Heart right ventricle (tissue), 16 donors: ENCODE measurements at regions not wholly inside any gene's neighbourhood (a gene's known extent, or its start where the extent isn't known, plus 50 kb on each side); places are given as distances from the start of the nearest gene placed in this dataset.
"Not testable (repeated sequence)": the region's sequence is repeated elsewhere in the genome, so short reads cannot be mapped to it uniquely, and the experiment has no call there.

Experiments used
- ATAC-seq, 8 donors: fragments of 200-7000 bp; cut with Tn5 transposase; one replicate each; pipeline ENCODE4 v1.9.1; 2020; ENCODE audit warnings: mild to moderate bottlenecking in 8 of 8, moderate library complexity in 8 of 8, moderate number of reproducible peaks in 1 of 8
- DNase-seq, 2 donors: peaks; one replicate each; pipeline ENCODE4 v3.0.0-alpha.2; 2020
- H3K27ac ChIP-seq, 10 donors: fragments of 200-600 bp; sonication (generic) in 2 of 10; one replicate each; pipeline versions ENCODE4 v1.5.0 to v1.8.0; 2020 to 2022; ENCODE audit warnings: mild to moderate bottlenecking in 3 of 10
- H3K27me3 ChIP-seq, 7 donors: fragments of 200-600 bp; one replicate each; pipeline ENCODE4 v1.8.0; 2021 to 2022; ENCODE audit warnings: mild to moderate bottlenecking in 2 of 7
- H3K36me3 ChIP-seq, 9 donors: fragments of 200-600 bp; sonication (generic) in 1 of 9; one replicate each; pipeline versions ENCODE4 v1.5.0 to v1.8.0; 2020 to 2022; ENCODE audit warnings: mild to moderate bottlenecking in 2 of 9
- H3K4me1 ChIP-seq, 9 donors: fragments of 200-600 bp; sonication (generic) in 1 of 9; one replicate each; pipeline versions ENCODE4 v1.5.0 to v1.8.0; 2020 to 2022; ENCODE audit warnings: mild to moderate bottlenecking in 4 of 9
- H3K4me3 ChIP-seq, 10 donors: fragments of 200-600 bp; sonication (generic) in 2 of 10; one replicate each; pipeline versions ENCODE4 v1.5.0 to v1.8.0; 2020 to 2022; ENCODE audit warnings: mild to moderate bottlenecking in 7 of 10, moderate library complexity in 2 of 10
- H3K9me3 ChIP-seq, 11 donors: fragments of 200-600 bp in 10 of 11; sonication (generic) in 2 of 11; one replicate each; pipeline versions ENCODE4 v1.5.0 to v1.8.0; 2013 to 2022; ENCODE audit warnings: mild to moderate bottlenecking in 2 of 11, control low read depth in 1 of 11, moderate library complexity in 1 of 11
- CTCF ChIP-seq, 9 donors: fragments of 200-600 bp; sonication (generic) in 2 of 9; IDR thresholded peaks; one replicate each; pipeline versions ENCODE4 v1.5.0 to v1.8.0; 2021 to 2022; ENCODE audit warnings: antibody characterized with exemption in 9 of 9, mild to moderate bottlenecking in 5 of 9, moderate library complexity in 1 of 9
- WGBS, 2 donors: extraction: QIAGEN DNeasy Blood & Tissue Kit; methylation state at CpG; one replicate each; pipeline ENCODE4 v1.1.7; 2013; ENCODE audit warnings: inconsistent platforms in 1 of 2; 5-methylcytosine and 5-hydroxymethylcytosine counted together
- intact Hi-C, 10 donors: fragments of 100-400 bp; cut with DNase I; formaldehyde crosslinking; loops; one replicate each; pipeline versions ENCODE4 v1.11.1 to v1.14.2; 2022
- donor health status: Arrhythmogenic right ventricular cardiomyopathy.
- donor health status: ischemic (EF 13 %, LVEDD 7.1; RV severe dilation, severe dysfunction).
- donor health status: healthy with polysubstance abuse.
- donor health status: DM: no; HTN: yes; CAD: no.
- donor health status: DM: no; HTN: no; CAD: no.
- donor health status: ischemic (EF 25% LVEDD 6.9; RV normal size, moderate dysfunction).
- donor health status: ischemic (EF 25% LVEDD 5.7; RV mildly dilated, moderate dysfunction).
- donor health status: healthy.
- donor health status: DM: yes; HTN: yes; CAD: no.
- donor health status: Ischemic cardiomyopathy.
- donor health status: ischemic (EF 35%, LVEDD 5.7; RV mildly dilated, moderate dysfunction).
- donor health status: nonischemic (EF 11% LVEDD 7.7; RV severe dilation, severe dysfunction).
- donor health status: DM: yes; HTN: yes; CAD: no.
- donor health status: PGD.
- donor health status: ischemic (EF 29% LVEDD 5.4; RV normal size, mild dysfunction).
- donor health status: nonischemic (EF 23%, LVEDD 6.1; RV moderate dilation, normal function).

GRCh38 chr16:60405286-60405685 is 1631.0 kb downstream of the CDH8 start:
- H3K36me3 ChIP-seq: no peaks in the 10 kb centered on the region
- no peaks in the 10 kb centered on the region for H3K9me3 ChIP-seq
- intact Hi-C loops: no loop called here
- TF ChIP-seq CTCF (IDR thresholded peaks at IDR 0.05): no peak
- no peak for ATAC-seq
- no peak overlapping the region for H3K4me3 ChIP-seq
- H3K4me1 ChIP-seq: no peaks in the 10 kb centered on the region
- WGBS, 2 donors: 73 to 75% methylated on average over 2 of the region's 2 CpGs
- no peaks in the 10 kb centered on the region for H3K27me3 ChIP-seq
- no peak for DNase-seq
- H3K27ac ChIP-seq: no peak overlapping the region

- no peaks in the 10 kb centered on the region for H3K36me3 ChIP-seq
- H3K9me3 ChIP-seq: no peaks in the 10 kb centered on the region
- WGBS, 2 donors: 71 to 72% methylated on average over 3 of the region's 3 CpGs
- no peaks in the 10 kb centered on the region for H3K4me1 ChIP-seq
- no peak overlapping the region for H3K4me3 ChIP-seq
- no peak overlapping the region for H3K27ac ChIP-seq
- intact Hi-C loops: no loop called here
- H3K27me3 ChIP-seq: no peaks in the 10 kb centered on the region
- DNase-seq: no peak
- TF ChIP-seq CTCF (IDR thresholded peaks at IDR 0.05): no peak
- ATAC-seq: no peak
These were observed 1631.8 kb downstream of the CDH8 start for GRCh38 chr16:60404401-60404800.

GRCh38 chr16:60402941-60403340 is 1633.3 kb downstream of the CDH8 start:
- ATAC-seq, H3K9me3 ChIP-seq, H3K4me1 ChIP-seq, DNase-seq, H3K4me3 ChIP-seq, H3K27me3 ChIP-seq, H3K27ac ChIP-seq, intact Hi-C loops, H3K36me3 ChIP-seq: not testable (repeated sequence)
- WGBS, 2 donors: 89 to 91% methylated on average over 9 of the region's 9 CpGs

- Histone ChIP-seq H3K27me3 (no peaks in the 10 kb centered on the region), H3K27ac (no peak overlapping the region), H3K9me3 (no peaks in the 10 kb centered on the region), H3K4me1 (no peaks in the 10 kb centered on the region), H3K4me3 (no peak overlapping the region), H3K36me3 (no peaks in the 10 kb centered on the region)
- no peak for ATAC-seq
- intact Hi-C loops: no loop called here
- DNase-seq: no peak
- 84 to 91% methylated on average over 4 of the region's 4 CpGs for WGBS, 2 donors
- TF ChIP-seq CTCF (IDR thresholded peaks at IDR 0.05): no peak
These were observed 1643.9 kb downstream of the CDH8 start for GRCh38 chr16:60392380-60392779.

- no peak overlapping the region for H3K27ac ChIP-seq
- no peak for TF ChIP-seq CTCF (IDR thresholded peaks at IDR 0.05)
- no peaks in the 10 kb centered on the region for H3K27me3 ChIP-seq
- ATAC-seq: no peak
- intact Hi-C loops: no loop called here
- H3K4me1 ChIP-seq: no peaks in the 10 kb centered on the region
- H3K9me3 ChIP-seq: peaks cover 0 to 4% (median 0%) of the 10 kb centered on the region in 11 donors
- 62 to 63% methylated on average over 2 of the region's 2 CpGs for WGBS, 2 donors
- no peak overlapping the region for H3K4me3 ChIP-seq
- DNase-seq: no peak
- H3K36me3 ChIP-seq: no peaks in the 10 kb centered on the region
These were observed 1637.5 kb upstream of the GOT2 start for GRCh38 chr16:60371591-60371990.
